Hepatocyte (in vitro differentiated cells): ENCODE measurements at regions not wholly inside any gene's neighbourhood (a gene's known extent, or its start where the extent isn't known, plus 50 kb on each side); places are given as distances from the start of the nearest gene placed in this dataset.

ENCODE experiments used
- DNase-seq: peaks from one replicate; pipeline ENCODE4 v3.0.0-alpha.2; 2016; ENCODE audit warnings: low spot score
- H2AFZ ChIP-seq: fragments of 200-600 bp; sonication (generic); 2 replicates; pipeline ENCODE4 v1.6.0; 2016; ENCODE audit warnings: antibody characterized with exemption, mild to moderate bottlenecking
- H3K27ac ChIP-seq: fragments of 200-600 bp; sonication (generic); 2 replicates; pipeline ENCODE4 v1.5.1; 2016; ENCODE audit warnings: mild to moderate bottlenecking
- H3K27me3 ChIP-seq: fragments of 200-600 bp; sonication (generic); 2 replicates; pipeline ENCODE4 v1.6.1; 2016
- H3K36me3 ChIP-seq: fragments of 200-600 bp; sonication (generic); replicated peaks from 2 replicates; pipeline ENCODE4 v1.5.1; 2016; ENCODE audit warnings: low read depth; ENCODE audit not compliant: insufficient read depth
- H3K4me1 ChIP-seq: fragments of 200-600 bp; sonication (generic); 2 replicates; pipeline ENCODE4 v1.5.1; 2016; ENCODE audit warnings: mild to moderate bottlenecking, moderate library complexity; ENCODE audit not compliant: insufficient read depth
- H3K4me2 ChIP-seq: fragments of 200-600 bp; sonication (generic); 2 replicates; pipeline ENCODE4 v1.6.0; 2016
- H3K4me3 ChIP-seq: fragments of 200-600 bp; sonication (generic); 2 replicates; pipeline ENCODE4 v1.5.1; 2016; ENCODE audit warnings: mild to moderate bottlenecking
- H3K79me2 ChIP-seq: fragments of 200-600 bp; sonication (generic); 2 replicates; pipeline ENCODE4 v1.6.0; 2017; ENCODE audit warnings: mild to moderate bottlenecking
- H3K9me2 ChIP-seq: fragments of 200-600 bp; sonication (generic); replicated peaks from 2 replicates; pipeline ENCODE4 v1.6.0; 2017; ENCODE audit warnings: mild to moderate bottlenecking; ENCODE audit not compliant: insufficient read depth
- H3K9me3 ChIP-seq: fragments of 200-600 bp; sonication (generic); 2 replicates; pipeline ENCODE4 v1.5.1; 2016; ENCODE audit warnings: low read depth, mild to moderate bottlenecking
- H4K20me1 ChIP-seq: fragments of 200-600 bp; sonication (generic); 2 replicates; pipeline ENCODE4 v1.6.0; 2016; ENCODE audit warnings: mild to moderate bottlenecking; ENCODE audit not compliant: insufficient read depth, poor library complexity, severe bottlenecking
- EZH2 ChIP-seq: fragments of 200-600 bp; sonication (generic); IDR thresholded peaks from 2 replicates; pipeline ENCODE4 v1.6.1; 2016; ENCODE audit warnings: antibody characterized with exemption, mild to moderate bottlenecking, borderline replicate concordance
- EZH2phosphoT487 ChIP-seq: fragments of 200-600 bp; sonication (generic); IDR thresholded peaks from one replicate; pipeline ENCODE4 v1.6.1; 2018; ENCODE audit warnings: antibody characterized with exemption, mild to moderate bottlenecking, low read depth, moderate library complexity; ENCODE audit not compliant: unreplicated experiment, severe bottlenecking
- WGBS: methylation state at CpG from one replicate; pipeline ENCODE4 v1.1.6; 2016; ENCODE audit warnings: low lambda C conversion rate; ENCODE audit errors: missing lambda C conversion rate; 5-methylcytosine and 5-hydroxymethylcytosine counted together
- TF ChIP-seq, protein P1 (sequence below): fragments of 200-600 bp; sonication (generic); IDR thresholded peaks from 2 replicates; pipeline ENCODE4 v1.5.1; 2016; ENCODE audit warnings: antibody characterized with exemption, mild to moderate bottlenecking; ENCODE audit not compliant: poor library complexity

DNA sequence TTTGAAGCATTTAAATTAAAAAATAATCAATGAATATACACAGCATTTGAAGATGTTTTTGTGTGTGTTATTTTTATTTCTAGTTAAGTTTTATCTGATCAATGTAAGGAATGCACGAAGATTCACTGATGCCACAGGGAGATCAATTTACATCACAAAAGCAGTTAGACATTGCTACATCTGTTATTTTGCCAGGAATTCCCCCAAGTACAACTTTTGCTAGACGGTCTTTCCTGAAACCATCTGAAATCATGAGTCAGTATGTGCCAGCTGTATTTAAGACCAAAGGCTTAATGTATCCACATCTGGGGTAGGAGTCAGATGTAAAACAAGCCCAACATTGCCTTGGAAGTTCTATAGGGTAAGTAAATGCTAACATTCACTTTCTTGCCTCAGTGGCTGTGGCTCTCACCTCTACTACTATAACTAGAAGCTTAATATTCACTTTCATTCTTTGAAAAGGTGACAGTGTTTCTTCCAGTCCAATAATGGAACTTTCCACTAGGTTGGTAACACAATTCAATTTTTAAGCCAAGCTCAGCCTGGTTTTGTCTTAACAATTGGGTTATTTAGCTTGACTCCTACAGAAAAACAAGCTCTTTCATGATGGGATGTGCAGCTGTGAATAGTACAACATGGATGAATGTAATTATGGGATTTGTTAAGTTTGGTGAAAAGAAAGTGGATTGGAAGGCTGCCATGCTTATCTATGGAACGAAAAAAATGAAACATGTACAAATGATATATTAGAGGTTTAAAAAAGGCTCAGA is 385.4 kb upstream of the TMEM132C start:
- no peak overlapping the region for H3K4me2 ChIP-seq
- TF ChIP-seq EZH2 (no peak), EZH2phosphoT487 (no peak)
- TF ChIP-seq, protein P1, sequence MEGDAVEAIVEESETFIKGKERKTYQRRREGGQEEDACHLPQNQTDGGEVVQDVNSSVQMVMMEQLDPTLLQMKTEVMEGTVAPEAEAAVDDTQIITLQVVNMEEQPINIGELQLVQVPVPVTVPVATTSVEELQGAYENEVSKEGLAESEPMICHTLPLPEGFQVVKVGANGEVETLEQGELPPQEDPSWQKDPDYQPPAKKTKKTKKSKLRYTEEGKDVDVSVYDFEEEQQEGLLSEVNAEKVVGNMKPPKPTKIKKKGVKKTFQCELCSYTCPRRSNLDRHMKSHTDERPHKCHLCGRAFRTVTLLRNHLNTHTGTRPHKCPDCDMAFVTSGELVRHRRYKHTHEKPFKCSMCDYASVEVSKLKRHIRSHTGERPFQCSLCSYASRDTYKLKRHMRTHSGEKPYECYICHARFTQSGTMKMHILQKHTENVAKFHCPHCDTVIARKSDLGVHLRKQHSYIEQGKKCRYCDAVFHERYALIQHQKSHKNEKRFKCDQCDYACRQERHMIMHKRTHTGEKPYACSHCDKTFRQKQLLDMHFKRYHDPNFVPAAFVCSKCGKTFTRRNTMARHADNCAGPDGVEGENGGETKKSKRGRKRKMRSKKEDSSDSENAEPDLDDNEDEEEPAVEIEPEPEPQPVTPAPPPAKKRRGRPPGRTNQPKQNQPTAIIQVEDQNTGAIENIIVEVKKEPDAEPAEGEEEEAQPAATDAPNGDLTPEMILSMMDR: no peak
- H3K9me2 ChIP-seq: no peaks in the 10 kb centered on the region
- H3K27ac ChIP-seq: no peak overlapping the region
- H3K4me1 ChIP-seq: no peaks in the 10 kb centered on the region
- H3K36me3 ChIP-seq: no peaks in the 10 kb centered on the region
- H3K27me3 ChIP-seq: no peaks in the 10 kb centered on the region
- 76% methylated on average over 3 of the region's 3 CpGs for WGBS
- H4K20me1 ChIP-seq: no peaks in the 10 kb centered on the region
- H3K4me3 ChIP-seq: no peak overlapping the region
- H3K9me3 ChIP-seq: no peaks in the 10 kb centered on the region
- DNase-seq: no peak
- no peaks in the 10 kb centered on the region for H3K79me2 ChIP-seq
- no peak overlapping the region for H2AFZ ChIP-seq

- no peaks in the 10 kb centered on the region for H3K36me3 ChIP-seq
- no peak overlapping the region for H3K4me2 ChIP-seq
- no peaks in the 10 kb centered on the region for H3K9me2 ChIP-seq
- H3K4me1 ChIP-seq: no peaks in the 10 kb centered on the region
- no peak overlapping the region for H2AFZ ChIP-seq
- TF ChIP-seq EZH2phosphoT487 (no peak), EZH2 (no peak)
- TF ChIP-seq, protein P1: no peak
- H3K4me3 ChIP-seq: no peak overlapping the region
- H3K27me3 ChIP-seq: no peaks in the 10 kb centered on the region
- H3K9me3 ChIP-seq: no peaks in the 10 kb centered on the region
- 69% methylated on average over 1 of the region's 1 CpG for WGBS
- H3K27ac ChIP-seq: no peak overlapping the region
- DNase-seq: no peak
- no peaks in the 10 kb centered on the region for H4K20me1 ChIP-seq
- no peaks in the 10 kb centered on the region for H3K79me2 ChIP-seq
These were observed 384.0 kb upstream of the TMEM132C start for GRCh38 chr12:127883013-127883412.

GRCh38 chr12:127885954-127886750 is 380.8 kb upstream of the TMEM132C start:
- no peaks in the 10 kb centered on the region for H3K9me2 ChIP-seq
- H2AFZ ChIP-seq: no peak overlapping the region
- TF ChIP-seq EZH2 (no peak), EZH2phosphoT487 (no peak)
- TF ChIP-seq, protein P1: no peak
- H3K79me2 ChIP-seq: no peaks in the 10 kb centered on the region
- no peaks in the 10 kb centered on the region for H4K20me1 ChIP-seq
- H3K4me3 ChIP-seq: no peak overlapping the region
- H3K9me3 ChIP-seq: no peaks in the 10 kb centered on the region
- no peaks in the 10 kb centered on the region for H3K4me1 ChIP-seq
- no peak overlapping the region for H3K27ac ChIP-seq
- DNase-seq: no peak
- H3K4me2 ChIP-seq: no peak overlapping the region
- no peaks in the 10 kb centered on the region for H3K36me3 ChIP-seq
- H3K27me3 ChIP-seq: no peaks in the 10 kb centered on the region
- 81% methylated on average over 5 of the region's 5 CpGs for WGBS
